Thyroid gland (tissue), 4 donors: ENCODE measurements at regions not wholly inside any gene's neighbourhood (a gene's known extent, or its start where the extent isn't known, plus 50 kb on each side); places are given as distances from the start of the nearest gene placed in this dataset.

Experiments used
- POLR2A ChIP-seq, 2 donors: fragments of 450-650 bp; IDR thresholded peaks; one replicate each; pipeline ENCODE4 v1.6.1; 2017; ENCODE audit warnings: antibody characterized with exemption in 2 of 2, mild to moderate bottlenecking in 2 of 2, moderate library complexity in 1 of 2
- TF ChIP-seq, protein P1 (sequence below), 6 experiments: fragments of 200-600 bp in 3 of 6; fragments of 450-650 bp in 3 of 6; sonication (generic) in 3 of 6; IDR thresholded peaks; one replicate each; pipeline ENCODE4 v1.5.1; 2016 to 2019; ENCODE audit warnings: antibody characterized with exemption in 6 of 6, mild to moderate bottlenecking in 2 of 6, inconsistent platforms in 1 of 6, moderate library complexity in 1 of 6

DNA sequence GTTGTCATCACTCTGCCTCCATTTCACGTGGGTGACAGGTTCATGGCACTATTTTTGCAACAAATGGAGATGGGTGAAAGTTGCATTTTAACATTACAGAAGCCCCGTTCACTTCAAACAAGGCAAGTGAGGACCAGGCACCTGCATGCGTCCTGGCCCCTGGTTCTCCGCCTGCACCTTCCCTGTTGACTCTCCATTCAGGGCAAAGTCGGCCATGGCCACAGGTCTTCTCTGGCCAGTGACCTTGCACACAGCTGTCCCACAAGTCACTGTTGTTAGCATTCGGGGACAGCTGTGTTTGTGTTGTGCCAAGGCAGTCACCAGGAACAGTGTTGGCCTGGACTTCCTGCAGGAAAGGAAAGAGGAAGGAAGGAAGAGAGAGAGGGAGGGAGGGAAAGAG, 554.9 kb downstream of the TCERG1L start:
- TF ChIP-seq, protein P1, sequence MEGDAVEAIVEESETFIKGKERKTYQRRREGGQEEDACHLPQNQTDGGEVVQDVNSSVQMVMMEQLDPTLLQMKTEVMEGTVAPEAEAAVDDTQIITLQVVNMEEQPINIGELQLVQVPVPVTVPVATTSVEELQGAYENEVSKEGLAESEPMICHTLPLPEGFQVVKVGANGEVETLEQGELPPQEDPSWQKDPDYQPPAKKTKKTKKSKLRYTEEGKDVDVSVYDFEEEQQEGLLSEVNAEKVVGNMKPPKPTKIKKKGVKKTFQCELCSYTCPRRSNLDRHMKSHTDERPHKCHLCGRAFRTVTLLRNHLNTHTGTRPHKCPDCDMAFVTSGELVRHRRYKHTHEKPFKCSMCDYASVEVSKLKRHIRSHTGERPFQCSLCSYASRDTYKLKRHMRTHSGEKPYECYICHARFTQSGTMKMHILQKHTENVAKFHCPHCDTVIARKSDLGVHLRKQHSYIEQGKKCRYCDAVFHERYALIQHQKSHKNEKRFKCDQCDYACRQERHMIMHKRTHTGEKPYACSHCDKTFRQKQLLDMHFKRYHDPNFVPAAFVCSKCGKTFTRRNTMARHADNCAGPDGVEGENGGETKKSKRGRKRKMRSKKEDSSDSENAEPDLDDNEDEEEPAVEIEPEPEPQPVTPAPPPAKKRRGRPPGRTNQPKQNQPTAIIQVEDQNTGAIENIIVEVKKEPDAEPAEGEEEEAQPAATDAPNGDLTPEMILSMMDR (IDR thresholded peaks at IDR 0.05), result no peak
- TF ChIP-seq POLR2A (IDR thresholded peaks at IDR 0.05), result no peak
